CD4-positive, alpha-beta T cell treated with Interleukin-21 for 1 hour (primary cell): ENCODE measurements at regions not wholly inside any gene's neighbourhood (a gene's known extent, or its start where the extent isn't known, plus 50 kb on each side); places are given as distances from the start of the nearest gene placed in this dataset.

Source experiments
- DNase-seq: peaks from one replicate; pipeline ENCODE4 v3.0.0-alpha.2; 2020

DNA sequence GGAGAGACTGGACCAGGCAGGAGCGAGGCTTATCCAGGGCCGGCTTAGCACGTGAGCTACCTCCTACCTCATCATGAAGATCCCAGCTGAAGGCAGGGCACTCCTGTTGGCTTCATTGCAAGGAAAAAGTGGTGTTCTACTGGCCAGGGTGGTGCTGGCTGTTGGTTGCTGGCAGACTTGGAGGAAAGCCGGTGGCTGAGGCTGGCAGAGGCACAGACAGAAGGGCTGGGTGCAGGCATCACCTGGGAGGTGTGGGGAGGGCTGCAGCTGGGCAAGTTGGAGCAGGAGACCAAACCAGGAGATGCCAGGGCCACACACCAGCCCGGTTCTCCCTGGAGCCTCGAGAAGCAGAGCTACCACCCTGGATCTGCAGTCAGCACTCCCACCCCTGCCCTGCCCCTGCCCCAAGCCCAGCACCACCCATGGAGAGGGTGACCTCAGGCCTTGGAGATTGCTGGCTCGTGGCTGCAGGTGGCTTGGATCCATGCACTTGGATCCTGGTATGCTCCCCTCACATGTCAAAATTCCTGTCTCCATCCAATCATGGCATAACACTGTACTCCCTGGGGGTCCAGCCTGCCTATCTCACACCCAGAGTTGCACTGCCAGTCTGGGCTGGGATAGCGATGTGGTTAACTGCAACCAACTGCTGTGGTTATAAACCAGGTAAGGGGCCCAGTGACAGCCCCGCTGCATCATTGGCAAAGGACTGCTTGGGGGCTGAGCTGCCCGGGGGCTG is 49.7 kb downstream of the GLI2 start:
- no peak for DNase-seq

GRCh38 chr2:120786038-120786960 is 50.6 kb downstream of the GLI2 start:
- DNase-seq, result no peak

DNA sequence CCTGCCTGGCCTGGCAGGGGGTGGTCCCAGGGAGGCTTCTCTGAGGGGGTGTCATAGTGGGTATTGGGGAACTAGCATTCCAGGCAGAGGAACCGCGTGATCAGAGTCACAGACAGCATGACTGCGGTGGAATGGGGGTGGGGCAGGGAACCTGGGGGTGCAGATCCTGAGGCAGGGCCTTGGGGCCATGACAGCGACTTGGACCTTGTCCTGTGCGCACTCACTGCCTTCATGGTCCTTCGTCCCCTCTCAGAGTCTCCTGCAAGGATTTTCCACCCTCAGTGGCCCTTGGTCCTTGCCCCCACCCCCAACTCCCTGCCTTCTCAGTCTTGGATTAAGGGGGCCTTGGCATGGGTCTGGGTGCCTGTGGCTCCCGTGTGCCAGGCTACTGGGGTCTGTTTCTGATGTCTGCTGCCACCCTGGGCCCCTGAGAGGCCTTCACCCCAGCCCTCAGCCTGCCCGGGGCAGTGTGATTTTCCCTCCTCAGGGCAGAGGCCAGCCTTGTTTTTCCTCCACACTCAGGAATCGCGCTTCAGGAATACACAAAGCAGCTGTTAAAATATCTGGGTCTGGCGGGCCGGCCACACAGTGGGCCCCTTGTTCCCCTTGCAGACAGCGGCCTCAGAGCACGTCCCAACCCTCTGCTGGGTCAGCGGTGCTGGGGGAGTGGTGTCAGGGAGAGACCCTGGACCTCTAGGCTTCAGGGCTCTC is 51.6 kb downstream of the GLI2 start:
- no peak for DNase-seq

DNA sequence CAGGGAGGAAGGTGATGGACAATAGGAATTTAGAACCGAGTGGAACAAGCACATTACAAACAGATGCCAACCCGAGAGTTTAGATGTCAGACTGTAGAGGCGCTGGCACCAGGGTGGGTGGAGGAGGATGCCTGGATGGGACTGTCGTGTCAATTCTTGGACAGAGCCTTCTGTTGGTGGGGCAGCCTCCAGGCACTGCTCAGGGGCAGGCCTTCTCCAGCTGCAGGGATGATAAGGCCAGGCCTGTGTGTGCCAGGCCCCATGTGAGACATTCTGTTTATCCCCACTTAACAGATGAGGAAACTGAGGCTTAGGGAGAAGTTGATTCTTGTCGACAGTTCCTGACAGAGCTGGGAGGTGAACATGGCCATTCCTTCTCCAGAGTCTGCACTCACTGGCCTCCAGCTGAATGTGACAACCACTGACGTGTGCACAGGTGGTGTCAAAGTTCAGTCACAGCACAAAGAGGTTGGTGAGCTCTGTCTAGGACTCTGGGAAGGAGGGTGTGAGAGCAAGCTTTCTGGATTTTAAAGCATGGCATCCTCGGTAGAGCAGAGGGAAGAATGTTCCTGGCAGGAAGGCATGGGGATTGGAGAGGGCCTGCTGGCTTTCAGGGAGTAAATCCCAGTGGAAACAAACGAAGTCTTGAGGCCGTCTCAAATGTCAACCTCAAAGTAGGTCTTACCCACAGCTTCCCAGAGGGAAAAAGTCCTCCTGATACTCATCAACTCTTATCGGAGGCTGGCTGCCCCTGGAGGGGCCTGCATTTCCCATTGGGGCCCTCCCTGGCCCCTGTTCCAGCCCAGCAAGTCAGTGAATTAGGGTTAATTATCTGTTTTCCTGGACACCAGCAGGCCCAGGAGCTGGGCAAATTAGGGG is 52.4 kb downstream of the GLI2 start:
- DNase-seq, result no peak

GRCh38 chr2:120791243-120791961 is 55.7 kb downstream of the GLI2 start:
- no peak for DNase-seq

DNA sequence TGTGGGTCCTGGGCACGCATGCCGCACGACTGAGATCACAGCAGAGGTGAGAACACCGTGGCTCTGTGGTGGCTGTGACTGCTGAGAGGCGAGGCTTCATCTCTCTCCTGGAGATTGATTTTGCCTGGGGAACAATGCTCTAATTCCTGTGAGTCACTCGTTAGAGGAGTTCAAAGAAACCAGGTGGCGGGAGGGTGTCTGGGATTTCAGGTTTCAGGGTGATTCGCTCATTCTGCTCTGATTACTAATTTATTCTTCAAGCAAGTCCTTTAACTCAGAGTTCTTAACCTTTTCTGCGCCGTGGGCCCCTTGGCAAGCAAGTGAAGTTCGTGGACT is 56.3 kb downstream of the GLI2 start:
- no peak for DNase-seq

- no peak for DNase-seq
Measured at GRCh38 chr2:120793682-120794403, 58.2 kb downstream of the GLI2 start.

DNA sequence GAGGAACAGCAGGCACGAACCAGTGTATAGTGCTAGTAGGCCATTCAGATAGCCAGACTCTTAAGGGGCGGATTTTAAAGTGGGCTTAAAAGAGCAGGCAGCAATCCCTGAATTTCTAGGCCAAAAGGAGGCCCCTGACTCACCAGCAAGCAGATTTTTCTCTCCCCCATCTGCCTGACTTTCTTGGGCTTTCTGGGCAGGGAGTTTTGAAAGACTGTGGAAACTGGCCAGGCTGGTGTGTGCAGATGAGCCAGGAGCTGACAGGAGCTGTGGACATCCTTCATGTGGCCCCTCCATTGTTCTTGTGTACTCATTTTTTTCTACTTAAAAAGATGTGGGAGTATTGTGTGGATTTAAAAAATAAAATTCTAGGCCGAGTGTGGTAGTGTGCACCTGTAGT is 59.0 kb downstream of the GLI2 start:
- DNase-seq, result no peak

DNA sequence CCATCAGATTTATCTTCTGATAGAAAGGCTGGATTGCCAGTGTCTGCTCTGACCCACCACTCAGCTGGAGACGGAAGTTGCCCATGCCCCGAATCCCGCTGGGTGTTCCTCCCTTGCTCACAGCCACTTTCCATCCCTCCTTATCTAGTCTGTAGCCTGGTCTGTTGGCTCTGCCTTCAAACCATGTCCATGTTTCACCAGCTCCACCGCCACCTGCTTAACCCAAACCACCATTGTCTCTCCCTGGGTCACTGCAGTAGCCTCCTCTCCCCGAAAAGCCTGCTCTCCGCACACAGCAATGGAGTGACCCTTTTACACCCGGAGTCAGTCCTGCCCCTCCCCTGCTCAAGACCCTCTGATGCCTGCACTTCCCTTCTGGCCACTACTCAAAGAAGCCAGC is 60.4 kb downstream of the GLI2 start:
- no peak for DNase-seq

DNA sequence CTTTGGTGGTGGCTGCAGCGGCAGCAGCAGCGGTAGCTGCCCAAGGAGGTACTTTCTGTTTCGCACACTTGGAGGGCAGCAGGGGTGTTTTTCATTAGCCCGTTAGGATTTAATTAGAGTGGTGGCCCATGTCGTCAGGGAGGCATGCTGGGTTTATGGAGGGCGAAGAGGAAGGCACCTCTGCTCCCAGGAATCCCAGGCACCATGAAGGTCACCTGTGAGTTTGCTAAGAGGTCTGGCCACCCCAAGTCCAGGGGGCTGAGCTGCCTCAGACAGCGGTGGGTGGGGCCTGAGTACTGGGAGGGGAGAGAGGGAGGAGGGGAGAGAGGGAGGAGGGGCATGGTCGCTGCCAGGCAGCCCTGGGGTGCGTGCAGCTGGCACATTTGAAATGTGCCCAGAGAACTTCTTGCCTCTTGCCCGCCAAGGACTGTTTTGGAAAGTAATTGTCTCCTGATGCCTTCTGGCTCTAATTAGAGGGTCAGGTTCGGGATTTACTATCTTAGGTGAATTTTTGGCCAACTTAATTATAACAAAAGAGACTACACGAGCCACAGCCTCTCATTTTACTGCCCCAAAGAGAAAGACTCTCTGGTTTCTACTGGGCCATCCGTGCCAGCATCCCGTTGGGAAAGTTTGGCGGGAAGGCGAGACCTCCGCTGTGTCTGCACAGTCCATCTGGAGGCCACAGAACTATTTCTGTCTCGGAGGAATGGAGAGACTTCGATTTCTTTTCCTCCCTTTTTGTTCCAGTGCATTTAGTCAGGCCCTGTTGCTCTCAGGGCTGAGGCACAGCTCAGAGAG is 62.0 kb downstream of the GLI2 start:
- no peak for DNase-seq

DNA sequence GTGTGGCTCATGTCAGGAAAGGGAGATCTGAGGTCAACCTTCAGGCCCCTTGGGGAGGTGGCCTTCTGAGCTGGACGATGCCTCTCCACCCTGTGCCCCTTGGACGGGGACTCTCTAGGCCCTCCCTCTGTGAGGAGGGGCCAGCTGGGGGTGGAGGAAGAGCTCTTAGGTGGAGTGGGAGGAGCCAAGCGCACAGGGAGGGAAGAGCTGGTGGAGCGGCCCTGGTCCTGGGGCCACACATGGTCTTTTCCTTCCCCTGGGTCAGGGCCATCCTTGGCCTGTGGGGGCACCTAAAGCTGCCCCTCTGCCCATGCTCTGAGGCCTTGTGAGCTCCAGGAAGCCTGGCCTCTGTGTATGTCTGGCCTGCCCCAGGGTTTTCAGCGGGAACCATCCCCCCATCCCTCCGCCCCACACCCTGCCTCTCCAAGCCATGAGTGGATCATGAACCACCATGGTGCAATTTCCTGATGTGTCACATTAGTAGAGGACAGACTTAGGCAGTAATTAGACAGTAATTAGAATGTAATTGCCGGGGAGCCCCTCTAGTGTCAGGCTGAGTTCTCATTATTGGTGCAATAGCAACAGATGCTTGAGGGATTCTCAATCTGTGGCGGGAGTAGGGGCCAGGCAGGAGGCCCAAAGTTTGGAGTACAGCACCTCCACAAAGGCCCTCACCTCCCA is 63.0 kb downstream of the GLI2 start:
- no peak for DNase-seq

GRCh38 chr2:120802158-120802557 is 66.5 kb downstream of the GLI2 start:
- no peak for DNase-seq

- DNase-seq, result no peak
Measured at GRCh38 chr2:120802867-120803484, 67.3 kb downstream of the GLI2 start.

DNA sequence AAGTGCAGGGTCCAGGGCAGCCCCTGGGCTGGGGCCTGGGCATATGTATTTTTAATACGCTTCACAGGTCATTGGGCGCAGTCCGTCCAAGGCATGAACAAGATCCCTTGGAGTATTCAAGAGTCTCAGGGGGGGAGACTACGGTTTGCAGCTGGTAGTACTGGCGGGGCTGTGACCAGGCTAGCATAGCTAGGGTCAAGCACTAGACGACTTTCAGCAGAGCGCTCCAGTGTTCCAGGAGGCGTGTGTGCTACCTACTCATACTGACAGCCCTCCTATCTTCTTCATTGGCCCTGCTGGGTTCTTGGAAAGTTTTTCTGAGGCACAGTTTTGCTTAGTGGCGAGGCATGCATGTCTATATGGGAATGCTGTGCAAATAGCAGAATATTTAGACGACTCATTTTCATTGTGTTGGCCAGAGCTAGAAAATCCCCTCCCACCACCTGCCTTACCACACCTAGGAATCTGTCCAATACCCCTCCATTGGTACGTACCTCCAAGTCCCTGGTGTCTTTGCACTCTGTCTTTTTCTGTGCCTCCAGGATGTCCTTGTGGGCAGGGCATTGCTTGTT is 68.2 kb downstream of the GLI2 start:
- DNase-seq, result no peak

GRCh38 chr2:120804459-120804858 is 68.8 kb downstream of the GLI2 start:
- DNase-seq, result no peak

- DNase-seq, result no peak
Measured at GRCh38 chr2:120805011-120805410, 69.3 kb downstream of the GLI2 start.

- DNase-seq, result no peak
Measured at GRCh38 chr2:120805602-120806001, 69.9 kb downstream of the GLI2 start.

- DNase-seq, result no peak
Measured at GRCh38 chr2:120807751-120808150, 72.1 kb downstream of the GLI2 start.

- no peak for DNase-seq
Measured at GRCh38 chr2:120809151-120809550, 73.5 kb downstream of the GLI2 start.
